NCI-H69 (cell line): ENCODE measurements at regions not wholly inside any gene's neighbourhood (a gene's known extent, or its start where the extent isn't known, plus 50 kb on each side); places are given as distances from the start of the nearest gene placed in this dataset.

Source experiments
- DNase-seq: peaks from one replicate; lab custom pipeline; 2025; lab: John Stamatoyannopoulos, UW

- no peak for DNase-seq
Observed at GRCh38 chr11:35868491-35868890, 75.4 kb upstream of the LDLRAD3 start.

DNA sequence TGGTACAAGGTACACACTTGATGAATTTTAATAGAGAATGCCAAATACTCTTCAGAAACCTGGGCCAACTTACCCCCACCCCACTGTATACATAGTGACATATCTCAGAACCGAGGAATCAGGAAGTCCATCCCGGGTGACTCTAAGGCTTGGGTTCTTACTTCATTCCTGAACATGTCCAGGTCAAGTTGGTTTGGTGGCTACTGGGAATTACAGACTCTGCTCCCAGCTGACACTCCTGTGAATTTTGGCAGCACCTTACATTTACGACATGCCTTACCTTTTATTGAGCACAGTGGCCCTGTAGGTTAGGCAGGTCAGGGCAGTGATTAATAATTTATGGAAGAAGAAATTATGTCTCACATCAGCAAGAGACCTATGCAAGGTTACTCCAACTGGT lies 70.1 kb upstream of the LDLRAD3 start:
- no peak for DNase-seq

DNA sequence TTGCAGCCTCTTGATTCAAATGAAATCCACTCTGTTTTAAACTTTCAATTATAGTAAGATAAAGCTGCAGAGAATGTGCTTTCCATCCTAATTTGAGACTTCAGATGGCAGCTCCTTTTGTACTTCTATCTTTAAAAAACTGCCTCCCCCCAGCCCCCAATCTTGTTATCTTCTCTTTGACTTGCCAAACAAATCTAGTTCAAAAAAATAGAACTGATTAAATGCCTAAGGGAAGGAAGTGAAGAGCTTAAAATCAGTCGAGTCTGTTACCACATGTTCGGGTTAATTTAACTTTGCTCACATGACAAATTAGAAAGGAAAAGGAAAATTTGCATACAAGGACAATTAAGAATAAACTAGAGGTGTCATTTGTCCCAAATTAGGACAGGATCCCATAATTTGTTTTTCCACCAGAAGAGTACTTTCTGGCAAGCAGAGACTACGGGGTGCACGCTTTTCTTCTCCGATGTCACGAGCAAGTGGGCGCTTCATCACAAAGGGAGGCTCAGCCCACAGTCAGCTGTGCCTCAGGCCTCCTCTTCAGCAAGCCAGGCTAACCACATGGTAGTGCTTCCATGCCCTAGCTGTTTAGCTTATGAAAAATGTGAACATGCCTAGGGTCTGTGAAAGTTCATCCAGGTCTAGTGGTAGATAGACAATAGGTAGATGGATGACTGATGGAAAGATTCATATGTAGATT lies 69.0 kb upstream of the LDLRAD3 start:
- DNase-seq: no peak

DNA sequence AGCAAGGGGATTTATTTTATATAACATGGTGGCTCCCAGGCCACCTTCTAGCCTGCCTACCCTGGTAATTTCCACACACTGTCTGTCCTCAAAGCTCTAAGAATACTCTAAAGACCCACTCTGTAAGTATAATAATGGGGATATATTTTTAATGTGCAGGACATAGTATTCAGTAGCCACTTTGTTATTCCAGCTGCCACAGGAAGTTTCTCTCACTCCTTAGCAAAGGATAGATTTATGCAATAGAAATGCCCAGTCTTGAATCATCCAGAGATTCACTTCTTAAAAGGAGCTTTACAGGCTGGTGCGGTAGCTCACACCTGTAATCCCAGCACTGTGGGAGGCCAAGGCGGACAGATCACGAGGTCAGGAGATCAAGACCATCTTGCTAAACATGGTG lies 68.4 kb upstream of the LDLRAD3 start:
- DNase-seq: no peak

- DNase-seq: no peak
Observed at GRCh38 chr11:35876786-35877185, 67.1 kb upstream of the LDLRAD3 start.

DNA sequence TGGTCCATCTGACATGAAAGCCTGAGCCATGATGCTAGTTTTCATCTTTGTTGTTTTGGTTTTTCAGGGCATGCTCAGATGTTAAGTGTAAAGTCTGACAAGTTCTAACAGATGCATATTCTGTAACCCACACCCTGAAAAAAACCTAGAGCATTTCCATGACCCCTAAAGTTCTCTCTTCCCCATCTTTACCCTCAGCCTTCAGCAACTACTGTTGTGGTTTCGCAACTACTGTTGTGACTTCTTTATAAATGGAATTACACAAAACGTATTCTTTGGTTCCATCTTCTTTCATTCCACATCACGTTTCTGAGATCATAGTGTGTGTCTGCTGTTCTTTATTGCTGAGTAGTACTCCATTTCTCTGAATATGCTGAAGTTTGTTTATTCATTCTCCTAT lies 65.1 kb upstream of the LDLRAD3 start:
- DNase-seq: no peak

DNA sequence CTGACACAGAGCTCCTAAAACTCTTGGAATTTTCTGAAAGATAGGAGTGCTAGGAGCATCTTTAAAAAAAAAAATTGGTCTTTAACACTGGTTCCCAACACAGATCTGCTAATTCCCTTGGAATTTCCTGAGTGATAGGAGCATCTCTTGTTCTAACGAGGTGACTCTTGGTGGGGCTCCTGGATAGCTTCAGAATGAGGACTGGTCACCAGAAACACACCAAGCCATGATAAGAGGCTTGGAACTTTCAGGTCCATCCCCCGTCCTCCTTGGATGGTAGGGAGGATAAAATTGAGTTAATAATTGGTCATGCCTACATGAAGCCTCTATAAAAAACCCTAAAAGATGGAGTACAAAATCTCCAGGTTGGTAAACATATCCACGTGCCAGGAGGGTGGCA lies 64.5 kb upstream of the LDLRAD3 start:
- no peak for DNase-seq

GRCh38 chr11:35886759-35887158 lies 57.1 kb upstream of the LDLRAD3 start:
- no peak for DNase-seq

DNA sequence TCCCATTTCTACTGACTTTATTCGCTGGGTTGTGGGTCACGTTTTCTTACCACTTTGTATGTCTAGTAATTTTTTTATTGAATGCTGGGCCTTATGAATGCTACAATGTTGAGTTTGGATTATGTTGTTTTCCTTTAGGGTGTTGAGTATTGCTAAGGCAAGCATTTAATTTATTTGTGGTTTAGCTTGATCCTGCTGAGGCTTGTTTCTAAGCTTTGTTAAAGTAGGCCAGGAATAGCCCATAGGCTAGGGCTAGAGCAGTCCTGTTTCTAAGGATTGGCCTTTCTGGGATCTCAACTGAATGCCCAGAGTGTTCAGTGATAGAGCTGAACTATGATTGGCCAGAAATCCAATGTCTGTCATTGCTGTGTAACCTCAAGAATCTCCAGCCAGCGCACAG lies 56.1 kb upstream of the LDLRAD3 start:
- DNase-seq: no peak

DNA sequence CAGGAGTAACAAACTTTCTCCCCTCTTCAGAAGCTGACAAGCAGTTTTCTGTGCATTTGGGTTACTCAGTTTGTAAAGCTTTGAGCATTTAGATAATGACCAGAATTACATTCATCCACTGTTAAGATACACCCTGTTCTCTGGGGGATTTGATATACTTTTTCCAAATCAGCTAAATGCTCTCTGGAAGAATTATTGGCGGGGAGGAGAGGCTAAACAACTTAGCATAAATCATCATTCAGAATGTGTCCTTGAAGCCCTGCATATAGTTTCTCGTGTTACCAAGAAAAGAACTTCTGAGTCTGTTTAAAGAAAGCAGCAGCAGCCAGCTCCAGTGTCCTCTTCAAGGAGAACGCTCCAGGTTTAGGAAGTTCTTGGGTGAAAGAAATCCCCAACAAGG lies 54.9 kb upstream of the LDLRAD3 start:
- DNase-seq: no peak

DNA sequence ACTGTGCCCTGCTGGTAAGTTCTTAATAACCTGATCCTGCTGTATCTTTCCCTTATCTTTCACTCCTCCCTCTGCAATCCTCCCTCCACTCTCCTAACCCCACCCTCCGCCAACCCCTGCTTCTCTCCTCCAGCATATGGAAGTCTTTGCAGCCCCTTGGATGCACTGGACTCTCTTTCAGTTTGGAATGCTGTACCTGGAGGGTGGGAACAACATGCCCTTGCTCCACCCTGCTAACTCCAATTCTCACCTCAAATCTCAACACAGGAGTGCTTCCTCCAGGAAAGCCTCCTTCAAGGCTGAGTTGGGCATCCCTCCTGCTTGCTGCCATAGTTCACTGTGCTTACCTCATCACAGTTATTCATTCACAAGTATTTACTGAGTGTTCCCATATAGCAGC lies 52.8 kb upstream of the LDLRAD3 start:
- no peak for DNase-seq

- no peak for DNase-seq
Observed at GRCh38 chr11:35892166-35892565, 51.7 kb upstream of the LDLRAD3 start.

DNA sequence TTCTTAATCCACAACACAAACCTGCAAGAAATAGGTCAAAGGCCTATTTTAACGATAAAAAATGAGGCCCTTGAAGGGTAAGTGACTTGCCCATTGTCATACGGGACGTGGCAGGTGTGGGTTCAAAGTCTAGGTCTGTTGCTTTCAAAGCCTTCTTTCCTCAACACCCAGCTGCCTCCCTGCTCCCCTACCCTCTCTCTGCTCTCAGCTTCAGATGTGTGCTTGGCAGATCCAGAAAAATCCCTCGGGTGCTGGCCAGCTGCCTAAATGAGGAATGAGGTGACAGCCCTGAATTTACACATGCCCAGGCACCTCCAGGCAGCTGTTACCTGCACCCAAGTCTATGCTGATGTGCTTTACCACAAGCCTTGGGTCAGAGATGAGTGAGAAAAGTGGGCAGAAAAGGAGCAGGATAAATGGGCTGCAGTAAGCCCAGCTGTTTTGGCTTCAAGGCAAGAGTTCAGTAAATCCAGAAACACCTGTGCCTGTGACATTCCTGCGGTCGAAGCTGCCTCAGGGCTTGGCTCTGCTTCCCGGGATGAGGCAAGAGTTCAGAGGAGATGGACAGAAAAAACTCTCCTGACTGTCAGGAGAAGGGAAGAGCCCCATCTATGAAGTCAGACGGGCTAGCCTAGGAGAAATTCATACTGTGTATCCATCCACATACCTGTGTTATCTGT lies 49.9 kb upstream of the LDLRAD3 start:
- peak; percentile 85 for DNase-seq
